ENCODE measurements at regions not wholly inside any gene's neighbourhood (a gene's known extent, or its start where the extent isn't known, plus 50 kb on each side); places are given as distances from the start of the nearest gene placed in this dataset.
"Not testable (repeated sequence)": the region's sequence is repeated elsewhere in the genome, so short reads cannot be mapped to it uniquely, and the experiment has no call there.

GRCh38 chr7:156590212-156590611 lies 50.4 kb upstream of the RNF32 start:
- no peak for DNase-seq (ENCODE audit: low read depth)

DNA sequence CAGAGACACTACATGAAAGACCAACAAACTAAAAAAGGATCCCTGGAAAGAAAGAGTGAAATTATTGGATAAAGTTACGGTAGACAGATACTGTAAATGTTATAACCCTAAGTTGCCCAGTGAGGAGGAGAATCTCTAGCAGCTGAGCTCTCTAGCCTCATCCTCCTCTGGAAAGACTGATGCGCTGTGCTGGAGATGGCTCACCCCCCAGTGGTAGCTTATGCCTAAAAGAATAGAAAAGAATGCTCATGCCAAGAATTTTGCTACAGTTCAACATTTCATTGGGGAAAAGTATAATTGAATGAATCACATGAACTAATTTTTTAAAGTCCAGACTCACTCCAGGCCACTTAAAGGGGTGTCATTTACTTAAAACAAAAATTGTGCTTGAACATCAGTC lies 50.8 kb upstream of the RNF32 start:
- no peak for DNase-seq (ENCODE audit: low read depth)

GRCh38 chr7:156585926-156586325 lies 54.6 kb upstream of the RNF32 start:
- no peak for DNase-seq (ENCODE audit: low read depth)

DNA sequence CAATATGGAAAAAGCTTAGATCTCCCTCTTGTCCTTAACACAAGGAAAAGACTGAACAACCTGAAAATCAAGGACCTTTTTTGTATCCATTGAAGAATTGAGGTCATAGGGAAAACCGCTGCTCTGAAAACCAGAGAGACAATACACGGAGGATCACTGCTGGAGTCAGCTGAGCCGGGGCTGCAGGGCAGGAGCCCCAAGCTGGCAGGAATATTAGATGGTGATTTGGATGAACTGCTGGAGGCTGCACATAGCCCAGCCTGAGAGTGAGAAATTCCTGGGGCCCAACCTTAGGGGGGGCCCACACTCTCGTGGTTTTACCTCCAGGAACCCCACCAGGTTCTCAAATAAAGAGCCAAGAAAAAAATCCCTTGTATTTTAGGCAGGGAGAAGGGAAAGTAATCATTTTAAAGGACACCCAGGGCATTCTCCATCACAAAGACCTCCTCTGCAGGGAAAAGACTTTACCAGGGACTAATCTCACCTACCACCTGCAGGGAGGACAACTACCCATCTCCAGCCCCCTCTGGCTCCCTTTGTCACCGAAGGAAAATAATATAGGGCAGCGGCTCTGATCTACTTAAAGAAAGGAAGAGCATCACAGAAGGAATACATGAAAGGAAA lies 55.4 kb upstream of the RNF32 start:
- DNase-seq (ENCODE audit: low read depth): no peak

GRCh38 chr7:156582591-156583123 lies 57.9 kb upstream of the RNF32 start:
- no peak for DNase-seq (ENCODE audit: low read depth)

- DNase-seq (ENCODE audit: low read depth): no peak
Observed at GRCh38 chr7:156580036-156580435, 60.5 kb upstream of the RNF32 start.

DNA sequence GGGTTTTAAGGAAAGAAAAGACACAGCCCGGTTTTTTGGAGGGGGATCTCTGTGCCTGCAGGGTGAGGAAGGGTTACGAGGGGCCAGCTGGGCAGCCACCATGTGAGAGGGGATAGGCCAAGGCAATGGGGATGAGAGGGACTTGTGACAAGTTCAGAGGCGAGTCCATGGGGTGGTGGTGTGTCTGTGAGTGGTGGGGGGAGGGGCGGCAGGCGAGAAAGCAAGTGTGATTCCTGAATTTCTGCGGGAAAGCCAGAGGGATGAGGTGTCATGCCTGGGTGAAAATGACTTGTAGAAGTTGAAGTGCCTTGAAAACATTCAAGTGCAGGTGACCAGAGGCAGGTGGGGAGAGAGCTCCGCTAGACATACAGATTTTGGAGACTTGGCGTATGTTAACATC lies 61.0 kb upstream of the RNF32 start:
- no peak for DNase-seq (ENCODE audit: low read depth)

DNA sequence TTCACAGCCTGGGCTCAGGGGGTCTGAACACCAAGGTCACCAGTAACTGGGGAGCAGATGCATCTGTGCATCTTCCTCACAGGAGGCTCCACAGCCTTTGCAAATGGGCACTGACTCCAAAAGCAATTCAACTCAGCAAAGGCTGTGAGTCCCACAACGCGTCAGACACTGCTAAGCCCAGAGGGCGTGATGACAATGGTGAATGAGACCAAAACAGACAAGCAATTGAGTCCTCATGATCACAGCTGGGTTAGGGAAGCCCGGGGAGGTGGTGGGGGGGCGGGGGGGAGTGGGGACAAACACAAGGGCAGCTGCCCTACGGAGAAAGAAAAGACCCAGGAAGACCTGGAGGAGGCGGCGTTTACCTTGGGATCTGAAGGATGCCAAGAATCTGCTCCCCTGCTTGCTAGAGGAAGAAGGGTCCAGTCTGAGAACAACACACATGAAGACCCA lies 61.6 kb upstream of the RNF32 start:
- DNase-seq (ENCODE audit: low read depth): no peak

- DNase-seq (ENCODE audit: low read depth): no peak
Observed at GRCh38 chr7:156578578-156578940, 62.0 kb upstream of the RNF32 start.

GRCh38 chr7:156577645-156578577 lies 62.7 kb upstream of the RNF32 start:
- no peak for DNase-seq (ENCODE audit: low read depth)

- no peak for DNase-seq (ENCODE audit: low read depth)
Observed at GRCh38 chr7:156576216-156577058, 64.1 kb upstream of the RNF32 start.

DNA sequence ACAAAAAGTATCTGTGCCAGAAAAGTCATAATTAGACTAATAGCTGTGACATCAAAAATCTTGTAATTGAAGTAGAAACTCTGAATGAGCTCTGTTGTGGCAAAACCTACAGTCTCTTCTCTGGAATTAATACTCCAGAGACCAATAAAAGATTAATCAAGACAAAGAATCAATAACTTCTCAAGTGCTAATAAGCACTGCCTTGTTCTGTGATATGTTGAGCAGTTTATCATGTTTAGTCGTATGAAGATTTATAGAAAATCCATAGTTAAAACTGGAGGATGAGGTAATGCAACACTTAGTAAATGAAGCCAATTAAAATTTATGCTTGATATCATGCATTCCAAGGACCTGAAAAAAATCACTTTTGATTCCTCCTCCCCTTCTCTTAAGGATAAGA lies 72.3 kb upstream of the RNF32 start:
- no peak for DNase-seq (ENCODE audit: low read depth)

DNA sequence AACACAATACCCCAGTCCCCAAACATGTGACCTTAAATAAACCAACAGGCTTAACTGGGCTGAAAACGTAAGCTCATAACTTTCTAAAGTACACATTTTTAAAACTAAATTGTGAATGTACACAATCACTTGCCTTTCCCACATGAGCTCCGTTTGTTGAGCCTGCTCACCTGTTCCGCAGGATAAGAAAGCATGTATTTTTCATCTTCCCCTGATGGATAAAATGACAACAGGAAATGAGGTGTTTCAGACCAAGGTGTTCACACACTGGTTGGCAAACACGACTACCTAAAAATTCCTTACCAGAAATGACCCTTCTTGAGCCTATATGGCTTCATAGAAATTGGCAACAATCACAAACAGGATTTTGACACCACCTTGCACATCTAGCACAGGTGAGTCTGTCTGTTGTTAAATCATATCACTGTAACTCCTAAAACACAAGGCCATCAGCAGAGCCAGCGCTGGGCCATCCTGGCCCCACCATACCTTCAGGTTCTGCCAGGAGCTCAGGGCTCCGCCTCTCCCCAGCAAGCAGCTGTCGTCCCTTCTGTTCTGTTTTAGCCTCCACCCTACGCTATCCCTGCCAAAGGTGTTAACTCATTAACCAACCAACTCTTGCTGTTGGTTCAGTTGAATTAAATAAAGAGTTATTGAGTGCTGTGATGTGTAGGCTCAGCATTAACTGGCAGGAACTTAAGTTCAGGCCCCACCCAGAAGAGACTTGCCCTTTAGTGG lies 73.6 kb upstream of the RNF32 start:
- no peak for DNase-seq (ENCODE audit: low read depth)

DNA sequence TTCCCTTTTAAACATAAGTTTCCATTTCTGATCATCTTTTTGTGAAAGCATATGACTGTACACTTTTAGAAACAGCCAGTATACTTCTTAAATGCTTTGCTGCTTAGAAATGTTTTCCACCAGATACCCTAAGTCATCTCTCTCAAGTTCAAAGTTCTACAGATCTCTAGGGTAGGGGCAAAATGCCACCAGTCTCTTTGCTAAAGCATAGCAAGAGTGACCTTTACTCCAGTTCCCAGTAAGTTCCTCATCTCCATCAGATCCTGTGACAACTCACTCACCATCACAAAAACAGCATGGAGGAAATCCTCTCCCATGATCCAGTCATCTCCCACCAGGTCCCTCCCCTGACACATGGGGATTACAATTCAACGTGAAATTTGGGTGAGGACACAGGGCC lies 75.6 kb upstream of the RNF32 start:
- DNase-seq (ENCODE audit: low read depth): not testable (repeated sequence)

- DNase-seq (ENCODE audit: low read depth): no peak
Observed at GRCh38 chr7:156560696-156561095, 79.9 kb upstream of the RNF32 start.

DNA sequence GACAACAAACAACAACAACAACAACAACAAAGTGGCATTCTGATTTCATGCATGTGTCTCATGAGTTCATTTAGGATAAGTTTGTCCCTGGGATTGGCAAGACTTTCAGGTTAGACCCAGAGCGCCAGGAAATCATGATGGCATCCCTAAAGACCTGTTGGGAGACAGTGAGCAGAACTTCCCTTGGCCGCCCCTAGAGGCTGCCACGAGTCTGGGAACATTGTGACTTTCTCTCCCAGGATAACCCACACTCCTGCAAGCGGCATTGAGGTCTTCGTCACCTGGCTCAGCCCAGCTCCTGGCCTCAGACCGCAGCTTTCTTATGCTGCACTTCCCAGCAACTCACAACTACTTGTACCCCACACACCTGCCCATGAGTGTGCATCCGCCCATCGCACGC lies 80.5 kb upstream of the RNF32 start:
- DNase-seq (ENCODE audit: low read depth): no peak

- DNase-seq (ENCODE audit: low read depth): no peak
Observed at GRCh38 chr7:156559001-156559400, 81.6 kb upstream of the RNF32 start.

DNA sequence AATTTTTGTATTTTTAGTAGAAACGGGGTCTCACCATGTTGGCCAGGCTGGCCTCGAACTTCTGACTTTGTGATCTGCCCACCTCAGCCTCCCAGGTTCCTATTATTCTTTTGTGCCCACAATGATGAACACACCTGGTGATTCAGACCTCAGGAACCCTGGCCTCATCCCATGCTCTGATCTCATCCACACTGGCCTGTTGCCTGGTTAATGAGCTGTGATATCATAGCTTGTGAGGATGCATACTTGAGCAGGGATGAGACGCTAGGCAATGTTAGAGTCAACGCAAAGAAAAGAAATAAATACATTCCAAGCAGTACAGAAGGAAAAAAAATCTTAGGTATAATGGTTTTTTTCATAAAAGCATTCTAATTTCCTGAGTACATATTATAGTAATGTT lies 82.4 kb upstream of the RNF32 start:
- peak; percentile 23 for DNase-seq (ENCODE audit: low read depth)

DNA sequence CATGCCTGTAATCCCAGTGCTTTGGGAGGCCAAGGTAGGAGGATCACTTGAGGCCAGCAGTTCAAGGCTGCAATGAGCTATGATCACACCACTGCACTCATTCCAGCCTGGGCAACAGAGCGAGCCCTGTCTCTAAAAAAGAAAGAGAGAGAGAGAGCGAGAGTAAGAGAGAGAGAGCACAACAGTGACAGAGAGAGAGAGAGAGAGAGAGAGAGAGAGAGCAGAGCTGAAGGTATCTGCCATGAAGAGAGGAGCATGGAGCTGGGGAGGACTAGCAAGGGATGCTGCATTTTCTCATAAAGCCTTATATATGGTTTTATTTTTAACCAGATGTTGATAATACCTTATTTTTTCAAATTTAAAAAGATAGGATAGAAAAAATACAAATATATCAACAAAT lies 84.5 kb upstream of the RNF32 start:
- no peak for DNase-seq (ENCODE audit: low read depth)

DNA sequence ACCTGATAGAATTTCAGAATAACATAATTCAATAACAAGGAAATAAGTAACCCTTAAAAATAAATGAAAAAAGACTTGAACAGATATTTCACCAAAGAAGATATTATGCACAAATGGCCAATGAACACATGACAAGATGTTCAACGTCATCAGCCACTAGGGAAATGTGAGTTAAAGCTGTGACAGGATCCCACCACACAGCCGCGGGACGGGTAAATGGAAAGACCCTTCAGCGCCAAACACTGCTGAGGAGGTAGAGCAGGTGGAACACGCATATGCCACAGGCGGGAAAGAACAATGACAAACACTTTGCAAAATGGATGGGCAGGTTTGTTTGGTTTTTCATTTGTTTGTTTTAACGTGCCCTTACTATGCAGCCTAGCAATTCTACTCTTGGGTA lies 86.1 kb upstream of the RNF32 start:
- DNase-seq (ENCODE audit: low read depth): no peak

DNA sequence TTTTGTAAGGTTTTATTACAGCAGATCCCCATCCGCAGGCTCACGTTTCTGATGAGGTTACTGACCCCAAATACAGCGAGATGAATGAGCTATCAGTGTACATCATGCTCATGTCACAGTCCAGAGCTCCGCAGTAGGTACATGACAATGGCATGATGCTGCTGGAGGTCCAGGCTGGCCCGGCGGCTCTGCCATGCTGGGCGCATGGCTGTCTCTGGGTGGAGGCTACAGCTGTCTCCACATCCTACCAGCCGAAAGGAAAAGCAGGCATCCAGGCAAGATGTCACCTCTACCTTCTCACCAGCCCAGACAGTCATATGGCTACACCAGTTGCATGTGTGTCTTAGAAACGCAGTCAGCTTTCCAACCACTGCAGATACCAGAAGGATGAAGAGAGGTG lies 90.9 kb upstream of the RNF32 start:
- no peak for DNase-seq (ENCODE audit: low read depth)

Measured in non-pigmented ciliary epithelial cell (primary cell).